ENCODE measurements at regions not wholly inside any gene's neighbourhood (a gene's known extent, or its start where the extent isn't known, plus 50 kb on each side); places are given as distances from the start of the nearest gene placed in this dataset.
"Not testable (repeated sequence)": the region's sequence is repeated elsewhere in the genome, so short reads cannot be mapped to it uniquely, and the experiment has no call there.

DNA sequence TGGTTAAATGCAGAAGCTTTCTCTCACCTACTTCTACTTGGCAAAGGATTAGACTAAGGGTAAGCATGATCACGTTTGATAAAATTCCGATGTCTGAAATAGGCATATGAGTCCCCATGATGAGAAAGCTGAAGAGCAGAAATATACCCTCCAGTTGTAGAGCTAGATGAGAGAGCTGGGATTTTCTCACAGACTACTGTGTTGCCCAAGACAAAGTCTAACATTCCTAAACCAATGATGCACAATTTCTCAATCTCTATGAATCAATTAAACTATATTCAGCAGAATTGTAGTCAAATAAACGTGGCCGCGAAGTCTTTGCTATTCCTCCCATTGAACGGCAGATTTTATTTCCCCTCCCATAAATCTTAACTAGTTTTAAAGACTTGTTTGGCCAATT lies 699.2 kb downstream of the KCNT2 start:
- DNase-seq = no peak

DNA sequence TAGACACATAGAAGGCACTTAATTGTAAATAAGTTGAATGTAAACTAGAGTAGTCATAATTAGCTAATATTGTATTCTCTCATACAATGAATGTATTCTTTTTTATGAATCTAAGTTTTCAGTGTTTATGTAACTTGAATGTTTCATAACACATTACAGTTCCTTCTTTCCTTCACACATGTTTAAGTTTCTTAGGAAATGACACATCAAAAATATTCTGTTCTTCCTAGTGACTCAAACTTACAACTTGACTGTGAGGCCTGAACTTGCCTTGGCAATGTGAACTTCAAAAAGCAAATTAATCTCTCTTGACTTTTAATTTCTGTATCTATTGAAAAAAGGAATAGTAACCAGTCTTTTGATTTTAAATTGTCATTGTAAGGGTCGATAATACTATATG lies 700.1 kb downstream of the KCNT2 start:
- DNase-seq = no peak

DNA sequence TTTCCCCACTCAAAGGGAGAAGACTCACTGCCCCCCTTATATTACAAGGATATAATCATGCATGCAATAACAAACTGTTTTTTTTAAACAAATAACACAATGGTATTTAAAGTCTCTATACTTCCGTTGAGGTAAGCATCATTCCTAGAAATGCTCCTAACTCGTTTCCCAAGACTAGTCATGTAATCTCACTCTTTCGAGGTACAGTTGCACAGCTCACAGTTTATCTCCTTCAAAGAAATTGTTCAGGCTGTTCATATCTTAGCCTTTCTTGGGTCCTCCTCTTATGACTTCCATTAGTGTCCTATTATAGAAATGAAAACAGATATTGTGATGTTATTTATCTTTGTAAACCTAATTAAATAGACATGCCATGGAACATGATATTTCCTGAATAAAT lies 705.0 kb downstream of the KCNT2 start:
- DNase-seq = no peak

DNA sequence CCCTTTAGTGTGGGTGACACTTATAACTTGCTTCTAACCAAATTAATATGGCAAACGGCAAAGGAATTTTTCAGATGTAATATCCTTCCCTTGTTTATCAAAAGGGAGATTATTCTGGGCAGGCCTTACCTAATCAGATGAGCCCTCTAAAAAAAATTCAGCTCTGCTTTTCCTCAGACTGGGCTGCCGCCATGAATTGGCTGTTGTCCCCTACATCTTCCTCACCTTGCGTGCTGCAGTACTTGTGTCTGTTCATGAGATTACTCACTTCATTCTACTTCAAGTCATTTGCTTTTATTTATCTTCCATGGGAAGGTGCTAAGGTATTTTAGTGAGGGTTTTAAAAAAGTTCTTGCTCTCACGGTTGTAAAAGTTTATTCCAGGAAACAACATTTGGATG lies 705.5 kb downstream of the KCNT2 start:
- DNase-seq = no peak

DNA sequence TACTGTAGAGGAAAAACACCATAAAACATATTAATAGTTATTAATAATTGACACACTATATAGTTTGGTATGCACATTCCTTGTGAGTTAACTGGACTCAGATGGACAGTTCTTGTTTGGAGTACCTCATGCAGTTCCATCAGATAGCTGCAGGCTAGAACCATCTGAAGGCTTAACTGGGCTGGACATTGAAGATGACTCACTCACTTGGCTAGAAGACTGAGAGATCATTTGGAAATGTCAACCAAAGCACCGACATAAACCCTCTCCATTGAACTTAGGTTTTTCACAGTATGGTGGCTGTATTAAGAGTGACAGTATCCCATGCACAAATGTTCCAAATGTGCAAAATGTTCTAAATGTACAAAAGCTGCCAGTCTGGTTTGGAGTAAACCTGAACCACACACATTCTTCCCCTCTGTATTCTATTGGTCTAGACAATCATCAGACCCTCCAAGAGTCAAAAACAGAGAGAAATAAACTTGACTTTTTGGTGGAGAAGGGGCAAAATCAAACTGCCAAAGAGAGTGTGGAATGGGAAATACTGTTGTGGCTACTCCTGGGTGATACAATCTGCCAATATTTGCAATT lies 708.4 kb downstream of the KCNT2 start:
- no peak for DNase-seq

DNA sequence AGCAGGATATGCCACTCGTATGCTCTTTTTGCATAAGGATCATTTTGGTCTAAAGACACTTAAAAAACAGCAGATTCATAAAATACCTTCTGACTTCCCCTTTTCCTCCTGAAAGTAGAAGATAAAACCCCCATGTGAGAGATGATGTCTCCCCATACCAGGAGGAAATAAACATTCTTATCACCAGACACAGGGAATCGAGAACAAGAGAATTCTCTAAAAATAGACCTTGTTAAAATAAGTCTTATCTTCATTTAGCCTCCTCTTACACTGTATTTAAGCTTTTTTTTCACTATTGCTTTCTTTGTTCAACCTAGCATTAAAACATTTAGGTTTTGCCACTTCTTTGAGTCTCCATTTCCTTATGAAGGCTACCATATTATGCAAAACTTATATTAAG lies 709.3 kb downstream of the KCNT2 start:
- DNase-seq = no peak

DNA sequence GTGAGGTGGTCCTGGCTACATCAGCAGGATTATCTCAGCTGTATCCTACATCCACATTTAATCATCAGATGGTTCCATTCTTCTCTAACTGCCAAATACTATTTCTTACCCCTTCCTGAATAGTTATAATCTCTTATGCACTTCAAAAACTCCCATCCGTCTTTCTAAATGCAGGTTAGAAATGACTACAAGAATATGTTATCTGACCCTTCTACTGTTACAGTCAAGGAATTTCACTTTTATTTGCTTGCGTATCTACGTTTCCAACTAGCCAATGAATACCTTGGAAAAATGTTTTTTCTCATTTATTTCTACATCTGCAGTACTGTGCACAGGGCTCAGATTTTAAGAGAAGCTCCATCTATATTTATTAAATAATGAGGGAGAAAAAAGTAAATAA lies 709.9 kb downstream of the KCNT2 start:
- no peak for DNase-seq

DNA sequence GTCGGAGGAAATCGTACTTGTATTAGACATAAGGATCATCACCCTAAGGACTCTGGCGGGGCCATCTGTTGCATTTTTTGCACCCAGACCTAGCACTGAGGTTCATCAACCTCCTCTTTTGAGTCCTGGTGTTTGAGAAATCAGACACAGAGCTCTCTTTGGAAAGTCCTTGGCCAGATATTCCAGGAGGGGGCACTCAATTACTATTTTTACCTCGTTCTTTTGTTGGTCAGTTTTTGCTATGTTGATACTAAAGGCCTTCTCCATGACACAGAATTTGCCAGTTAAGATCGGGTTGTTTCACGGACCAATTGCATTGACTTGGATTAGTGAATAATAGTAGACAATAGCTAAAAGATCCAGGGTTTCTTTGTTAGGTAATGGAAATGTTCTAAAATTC lies 711.2 kb downstream of the KCNT2 start:
- no peak for DNase-seq

DNA sequence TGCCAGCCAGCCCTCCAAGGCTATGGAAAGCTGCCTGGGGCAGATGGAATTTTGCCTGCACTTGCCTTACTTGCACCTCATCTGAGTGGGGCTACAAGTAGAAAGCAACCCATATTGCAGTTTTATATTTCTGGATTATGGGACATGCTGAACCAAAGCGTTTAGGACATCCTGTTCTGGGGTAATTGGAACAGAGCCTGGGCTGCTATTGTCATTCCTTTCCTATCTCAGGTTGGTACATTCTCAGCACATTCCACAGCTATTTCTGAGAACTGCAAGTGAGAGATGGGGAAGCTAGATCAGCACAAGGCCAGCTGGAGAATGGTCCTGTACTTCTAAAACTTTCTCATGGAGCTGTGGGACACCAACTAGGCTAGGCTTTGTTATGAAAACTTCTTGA lies 713.8 kb downstream of the KCNT2 start:
- DNase-seq = no peak

DNA sequence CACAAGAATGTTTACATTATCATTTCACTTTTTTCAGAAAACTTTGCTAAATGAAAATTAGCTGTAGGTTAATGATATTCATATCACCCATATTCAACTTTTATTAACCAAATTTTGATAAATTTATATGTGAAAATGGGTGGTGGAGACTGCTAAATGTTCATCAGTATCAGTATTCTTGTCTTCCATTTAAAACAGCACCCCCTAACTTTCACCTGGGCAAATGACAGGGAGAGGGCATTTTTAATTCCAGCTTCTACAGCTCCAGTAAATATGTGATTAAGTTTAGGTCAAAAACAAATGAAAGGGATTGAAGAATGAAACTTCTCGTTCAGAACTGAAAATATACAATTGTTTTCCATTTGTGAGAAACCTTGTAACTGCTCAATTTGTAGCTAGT lies 722.2 kb downstream of the KCNT2 start:
- DNase-seq = no peak

DNA sequence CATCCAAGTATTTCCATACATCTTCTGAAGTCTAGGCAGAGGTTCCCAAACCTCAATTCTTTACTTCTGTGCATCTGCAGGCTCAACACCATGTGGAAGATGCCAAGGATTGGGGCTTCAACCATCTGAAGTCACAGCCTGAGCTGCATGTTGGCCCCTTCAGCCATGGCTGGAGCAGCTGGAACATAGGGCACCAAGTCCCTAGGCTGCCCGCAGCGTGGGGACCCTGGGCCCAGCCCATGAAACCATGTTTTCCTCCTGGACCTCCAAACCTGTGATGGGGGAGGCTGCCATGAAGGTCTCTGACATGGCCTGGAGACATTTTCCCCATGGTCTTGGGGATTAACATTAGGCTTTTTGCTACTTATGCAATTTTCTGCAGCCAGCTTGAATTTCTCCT lies 729.8 kb downstream of the KCNT2 start:
- no peak for DNase-seq

DNA sequence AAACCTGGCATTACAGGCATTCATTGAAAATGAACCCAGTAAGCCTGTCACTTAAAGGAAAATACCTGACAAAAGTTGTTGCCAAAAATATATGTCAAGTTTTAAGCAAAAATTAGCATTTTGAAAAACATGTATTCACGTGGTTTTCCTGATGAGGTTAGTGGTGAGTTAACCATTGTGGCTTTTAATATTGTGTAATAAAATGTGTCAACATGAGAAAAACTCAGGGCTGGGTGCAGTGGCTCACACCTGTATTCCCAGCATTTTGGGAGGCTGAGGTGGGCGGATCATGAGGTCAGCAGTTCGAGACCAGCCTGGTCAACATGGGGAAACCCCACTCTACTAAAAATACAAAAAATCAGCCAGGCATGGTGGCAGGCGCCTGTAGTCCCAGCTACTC lies 731.4 kb downstream of the KCNT2 start:
- no peak for DNase-seq

DNA sequence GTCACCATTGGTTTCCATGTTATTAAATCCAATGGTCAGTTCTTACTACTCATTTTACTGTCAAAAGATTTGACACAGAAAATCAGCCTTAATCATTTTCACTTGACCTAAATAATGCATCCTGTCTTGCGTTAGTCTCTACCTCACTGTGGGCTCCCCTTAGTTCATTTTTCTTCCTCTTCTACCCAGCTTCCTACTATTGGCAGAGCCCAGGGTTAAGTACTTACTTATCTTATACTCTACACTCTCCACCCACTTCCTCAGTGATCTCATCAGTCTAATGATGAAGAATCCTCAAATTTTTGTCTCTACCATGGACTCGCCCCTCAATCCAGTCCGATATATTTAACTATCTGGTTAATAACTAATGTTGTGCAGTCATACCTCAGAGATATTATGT lies 735.9 kb downstream of the KCNT2 start:
- no peak for DNase-seq

DNA sequence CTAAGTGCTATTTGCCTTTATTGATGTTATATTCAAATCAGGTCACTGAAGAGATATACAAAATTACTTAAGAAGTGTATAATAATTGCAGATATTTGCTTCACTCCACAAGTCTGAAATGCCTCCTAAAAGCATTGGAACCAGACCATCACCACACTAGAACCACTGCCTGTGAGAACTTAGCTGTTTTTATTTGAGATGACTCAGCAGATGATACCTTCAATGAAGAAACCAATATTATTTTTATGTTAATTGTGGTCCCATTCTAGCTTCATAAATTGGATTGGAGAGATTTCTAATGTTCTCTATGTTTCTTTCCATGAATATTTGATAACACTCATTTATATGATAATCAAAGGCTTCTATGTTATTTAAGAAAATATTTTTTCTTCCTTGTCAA lies 740.6 kb downstream of the KCNT2 start:
- no peak for DNase-seq

DNA sequence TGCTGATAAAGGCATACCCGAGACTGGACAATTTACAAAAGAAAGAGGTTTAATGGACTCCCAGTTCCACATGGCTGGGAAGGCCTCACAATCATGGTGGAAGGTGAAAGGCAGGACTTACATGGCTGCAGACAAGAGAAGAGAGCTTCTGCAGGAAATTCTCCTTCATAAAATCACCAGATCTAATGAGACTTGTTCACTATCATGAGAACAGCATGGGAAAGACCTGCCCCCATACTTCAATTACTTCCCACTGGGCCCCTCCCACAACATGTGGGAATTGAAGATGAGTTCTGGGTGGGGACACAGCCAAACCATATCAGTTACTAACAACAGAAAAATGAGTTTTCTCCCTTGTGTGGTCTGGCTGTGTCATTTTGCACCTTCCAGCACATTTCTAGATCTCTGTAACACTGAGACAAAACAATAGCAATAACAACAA lies 741.4 kb downstream of the KCNT2 start:
- no peak for DNase-seq

DNA sequence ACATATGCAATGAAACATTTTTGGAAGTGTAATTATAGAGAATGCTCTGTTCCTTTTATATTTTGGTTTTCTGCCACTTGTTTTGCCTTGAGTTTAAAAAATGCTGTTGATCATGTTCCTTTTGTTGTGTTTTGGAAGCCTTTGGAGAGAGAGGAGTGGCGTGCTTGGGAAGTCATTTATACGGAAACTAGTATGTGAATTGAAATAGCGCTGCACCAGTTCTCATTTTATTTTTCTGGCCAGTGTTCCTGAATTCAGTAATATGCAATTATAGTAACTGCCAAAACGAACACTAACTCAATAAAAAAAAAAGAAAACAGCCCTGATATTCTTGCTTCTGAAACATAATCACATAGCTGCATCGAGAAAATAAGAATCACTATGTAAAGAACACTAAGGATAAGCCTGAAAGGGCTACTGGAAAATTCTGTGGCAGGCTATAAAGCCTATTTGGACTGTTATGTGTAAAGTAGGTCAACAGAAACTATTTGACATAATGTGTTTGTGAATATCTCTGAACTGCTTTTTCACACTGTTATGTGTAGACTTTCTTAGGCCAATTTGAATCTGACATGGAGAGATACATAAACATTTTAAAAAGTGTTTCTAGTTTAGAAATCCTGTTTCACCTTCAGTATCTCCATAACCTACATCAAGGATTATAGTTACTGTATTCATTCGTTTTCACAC lies 742.0 kb downstream of the KCNT2 start:
- DNase-seq = no peak

DNA sequence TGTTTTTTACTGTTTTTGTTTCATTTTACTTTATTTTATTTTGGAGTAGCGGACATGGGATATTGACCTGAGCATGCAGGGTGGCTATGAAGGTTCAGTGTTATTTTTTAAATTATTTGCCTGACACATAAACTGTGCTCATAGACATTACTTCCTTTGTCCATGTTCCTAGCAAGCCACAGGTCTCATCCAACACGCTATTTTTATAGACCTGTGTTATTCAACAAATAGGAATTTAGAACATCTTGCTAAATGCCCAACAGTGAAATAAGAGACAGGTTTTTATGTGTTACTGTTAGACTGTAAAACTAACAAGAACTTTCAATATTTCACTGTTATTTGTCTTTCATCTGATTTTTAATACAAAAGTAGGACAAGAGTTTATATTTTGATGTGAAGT lies 756.4 kb downstream of the KCNT2 start:
- no peak for DNase-seq

DNA sequence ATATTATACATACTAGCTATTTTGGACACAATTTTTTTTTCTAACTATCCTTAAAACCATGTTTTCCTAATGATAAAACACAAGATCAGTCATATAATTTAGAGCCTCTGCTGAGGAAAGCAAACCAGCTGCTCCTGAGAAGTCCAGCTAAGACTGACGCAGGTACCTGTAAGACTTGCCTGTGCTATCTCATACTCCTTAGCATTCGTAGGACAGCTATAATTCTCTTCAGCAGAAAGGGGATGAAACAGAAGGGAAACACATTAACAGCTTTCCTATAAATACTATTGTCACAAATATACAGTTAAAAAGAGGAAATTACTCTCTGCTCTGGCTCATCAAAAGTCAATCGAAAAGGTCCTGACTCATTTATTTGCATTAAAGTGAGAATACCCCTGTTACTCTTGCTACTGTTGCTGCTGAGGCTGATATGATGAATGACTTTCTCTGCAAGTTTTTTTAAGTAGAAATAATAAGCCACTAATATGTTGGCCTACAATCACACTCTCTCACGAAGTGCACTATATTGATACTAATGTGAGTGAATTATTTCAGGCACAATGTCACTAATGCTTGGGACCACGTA lies 757.1 kb downstream of the KCNT2 start:
- no peak for DNase-seq

DNA sequence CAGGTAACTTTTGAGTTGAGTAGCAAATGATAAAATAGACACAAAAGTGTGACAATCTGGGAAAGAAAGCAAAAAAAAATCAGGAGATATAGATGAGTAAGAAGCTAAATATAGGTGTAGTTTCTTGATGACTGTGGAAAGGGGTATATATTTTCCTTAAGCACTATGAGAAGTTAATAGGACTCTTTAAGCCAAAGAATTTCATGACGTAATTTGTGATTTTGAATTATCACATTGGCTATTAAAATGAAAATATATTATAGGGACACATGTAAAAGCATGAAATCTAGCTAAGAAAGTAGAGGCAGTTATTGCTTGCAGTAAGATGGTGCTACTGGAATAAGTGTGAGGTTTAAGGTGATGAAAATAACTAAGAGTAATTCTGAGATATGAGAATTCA lies 759.1 kb downstream of the KCNT2 start:
- DNase-seq = no peak

DNA sequence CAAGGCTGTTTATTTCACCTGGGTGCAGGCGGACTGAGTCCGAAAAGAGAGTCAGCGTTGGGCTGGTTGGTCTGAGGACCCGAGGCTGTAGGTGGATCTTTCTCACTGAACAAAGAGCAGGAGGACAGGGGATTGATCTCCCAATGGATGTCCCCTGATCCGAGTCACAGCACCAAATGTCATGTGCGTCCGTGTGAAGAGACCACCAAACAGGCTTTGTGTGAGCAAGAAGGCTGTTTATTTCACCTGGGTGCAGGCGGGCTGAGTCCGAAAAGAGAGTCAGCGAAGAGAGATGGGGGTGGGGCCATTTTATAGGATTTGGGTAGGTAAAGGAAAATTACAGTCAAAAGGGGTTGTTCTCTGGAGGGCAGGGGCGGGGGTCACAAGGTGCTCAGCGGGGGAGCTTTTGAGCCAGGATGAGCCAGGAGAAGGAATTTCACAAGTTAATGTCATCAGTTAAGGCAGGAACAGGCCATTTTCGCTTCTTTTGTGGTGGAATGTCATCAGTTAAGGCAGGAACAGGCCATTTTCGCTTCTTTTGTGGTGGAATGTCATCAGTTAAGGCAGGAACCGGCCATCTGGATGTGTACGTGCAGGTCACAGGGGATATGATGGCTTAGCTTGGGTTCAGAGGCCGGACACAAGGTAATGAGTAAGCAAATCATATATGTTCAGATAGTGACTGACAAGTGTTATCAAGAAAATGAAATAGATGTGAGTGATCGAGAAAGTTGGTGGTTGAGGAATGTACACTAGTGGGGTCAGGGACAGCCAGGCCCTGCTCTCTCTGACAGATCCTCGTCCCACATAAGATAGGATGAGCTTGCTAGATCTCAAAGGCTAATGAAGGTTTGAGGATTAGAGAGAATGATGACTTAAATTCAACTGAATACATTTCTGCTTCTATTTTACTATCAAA lies 760.0 kb downstream of the KCNT2 start:
- DNase-seq = not testable (repeated sequence)

DNA sequence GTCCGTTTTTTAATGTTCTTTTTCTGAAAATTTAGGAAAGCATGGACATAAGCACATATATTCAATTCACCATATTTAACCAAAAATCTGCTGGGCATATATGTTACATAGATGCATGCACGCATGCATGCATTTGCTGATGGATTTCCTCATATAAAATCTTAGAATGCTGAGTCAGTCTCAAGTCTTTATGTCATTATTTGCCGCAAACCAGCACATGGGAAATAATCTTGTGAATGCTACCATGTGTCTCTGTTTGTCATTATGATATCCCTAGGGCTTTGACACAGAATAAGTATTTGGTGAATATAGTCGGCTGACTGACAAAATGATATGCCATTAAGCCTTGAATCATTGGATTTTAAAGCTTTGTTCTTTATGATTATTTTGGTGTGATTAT lies 776.5 kb downstream of the KCNT2 start:
- no peak for DNase-seq

DNA sequence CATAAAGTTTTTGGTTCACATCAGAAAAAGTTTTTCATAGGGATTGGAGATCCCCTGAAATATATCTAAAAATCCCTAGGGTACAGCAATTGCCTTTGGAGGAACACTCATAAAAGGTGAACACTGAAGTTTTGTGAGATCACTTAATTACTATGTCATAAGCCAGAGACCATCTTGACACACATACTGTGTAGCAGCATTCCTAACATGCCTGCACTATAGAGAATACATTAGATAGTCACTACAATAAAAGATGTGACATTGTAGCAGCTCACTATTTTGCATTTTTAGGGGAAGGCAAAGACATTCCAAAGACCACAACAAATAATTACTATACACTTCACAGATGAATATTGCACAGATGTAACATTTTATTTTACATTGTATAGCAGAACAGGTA lies 779.9 kb downstream of the KCNT2 start:
- no peak for DNase-seq

DNA sequence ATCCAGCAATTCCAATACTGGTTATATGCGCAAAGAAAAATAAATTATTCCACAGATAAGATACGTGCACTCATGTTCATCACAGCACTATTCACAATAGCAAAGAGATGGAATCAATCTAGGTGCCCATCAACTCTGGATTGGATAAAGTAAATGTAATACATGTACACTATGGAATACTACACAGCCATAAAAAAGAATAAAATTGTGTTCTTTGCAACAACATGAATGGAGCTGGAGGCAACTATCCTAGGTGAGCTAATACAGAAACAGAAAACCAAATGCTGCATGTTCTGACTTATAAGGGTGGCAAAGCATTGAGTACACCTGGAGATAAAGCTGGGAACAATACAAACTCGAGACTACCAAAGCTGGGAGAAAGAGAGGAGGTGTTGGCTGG lies 787.3 kb downstream of the KCNT2 start:
- no peak for DNase-seq

DNA sequence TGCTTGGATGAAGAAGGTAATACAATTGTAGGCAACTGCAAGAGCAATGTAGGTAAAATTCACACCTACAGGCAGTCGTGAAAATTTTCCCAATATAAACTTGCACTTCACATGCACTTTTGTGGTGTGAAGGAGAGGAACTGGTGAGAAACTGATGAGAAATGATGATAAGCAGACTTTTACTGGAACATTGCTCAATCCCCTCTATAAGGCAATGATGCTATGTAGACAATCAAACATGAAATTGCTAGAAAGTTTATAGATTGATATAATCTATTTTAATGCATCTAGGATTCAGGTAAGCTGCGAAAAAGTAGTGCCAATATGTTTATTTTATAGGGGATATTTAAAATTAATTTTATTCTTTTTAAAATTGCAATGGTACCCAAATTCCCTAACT lies 802.2 kb downstream of the KCNT2 start:
- no peak for DNase-seq

Measured in stimulated activated CD4-positive, alpha-beta T cell treated with anti-CD3 and anti-CD28 coated beads, Interleukin-12 subunit alpha, Interleukin-12 subunit beta, amount 100 ng/mL, for 4 hours (primary cell).